GM18909 (cell line): ENCODE measurements at regions not wholly inside any gene's neighbourhood (a gene's known extent, or its start where the extent isn't known, plus 50 kb on each side); places are given as distances from the start of the nearest gene placed in this dataset.
"Not testable (repeated sequence)": the region's sequence is repeated elsewhere in the genome, so short reads cannot be mapped to it uniquely, and the experiment has no call there.

Experiments used
- ATAC-seq: cut with Tn5 transposase; IDR thresholded peaks from one replicate; pipeline ENCODE4 v1.9.1; 2021; ENCODE audit warnings: mild to moderate bottlenecking; ENCODE audit not compliant: unreplicated experiment, poor library complexity

DNA sequence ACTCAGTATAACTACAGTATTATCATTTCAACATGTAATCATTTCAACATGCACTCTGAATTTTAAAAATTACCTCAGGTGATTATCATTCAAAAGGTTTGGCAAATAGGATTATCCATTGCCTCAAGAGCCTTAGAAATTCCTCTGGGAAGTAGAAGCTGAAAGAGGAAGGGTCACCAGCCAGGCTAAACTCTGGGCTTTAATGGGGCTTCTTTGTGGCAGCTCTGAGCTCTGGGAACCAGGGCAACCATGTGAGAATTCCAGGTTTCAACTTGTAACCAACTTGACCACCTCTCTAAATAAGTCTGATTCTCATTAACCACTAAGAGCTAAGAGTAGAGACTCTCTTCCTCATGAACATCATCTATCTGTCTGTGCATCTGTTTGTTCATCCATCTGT, 117.2 kb upstream of the MED14 start:
- no peak for ATAC-seq

GRCh38 chrX:40853004-40853815, 117.9 kb upstream of the MED14 start:
- no peak for ATAC-seq

DNA sequence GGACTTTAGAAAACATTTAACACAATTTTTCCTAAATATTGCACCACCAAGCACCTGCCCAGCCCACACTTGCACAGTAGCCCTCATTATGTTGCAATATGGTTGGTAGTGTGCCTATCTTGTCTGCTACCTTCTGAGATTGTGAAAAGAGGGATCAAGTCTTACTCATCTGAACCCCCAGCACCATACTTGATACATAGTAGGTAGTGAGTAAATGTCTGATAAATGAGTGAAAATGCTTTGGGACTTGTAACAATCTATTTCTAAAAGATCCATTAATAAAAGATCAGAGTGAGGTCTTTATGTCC, 118.4 kb upstream of the MED14 start:
- no peak for ATAC-seq

DNA sequence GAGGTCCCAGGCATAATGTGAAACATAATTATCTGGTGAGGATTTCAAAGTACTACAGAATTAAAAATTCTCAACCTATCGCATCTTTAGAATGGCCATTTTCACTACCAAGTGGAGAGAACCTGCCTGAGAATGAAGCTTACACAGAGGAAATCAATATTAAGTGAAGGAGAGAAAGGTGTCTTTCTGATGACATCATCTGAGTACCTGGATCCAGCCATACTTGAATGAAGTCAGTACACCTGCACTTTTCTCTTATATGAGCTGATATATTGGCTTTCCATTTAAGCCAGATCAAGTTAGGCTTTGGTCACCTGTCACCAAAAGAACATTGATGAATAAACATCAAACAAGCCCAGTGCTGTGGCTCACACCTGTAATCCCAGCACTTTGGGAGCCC, 118.9 kb upstream of the MED14 start:
- ATAC-seq, result no peak

- no peak for ATAC-seq
Observed at GRCh38 chrX:40855411-40855810, 120.1 kb upstream of the MED14 start.

- no peak for ATAC-seq
Observed at GRCh38 chrX:40855932-40856515, 120.7 kb upstream of the MED14 start.

GRCh38 chrX:40861952-40862554, 126.7 kb upstream of the MED14 start:
- ATAC-seq, result not testable (repeated sequence)

- not testable (repeated sequence) for ATAC-seq
Observed at GRCh38 chrX:40863260-40863659, 127.9 kb upstream of the MED14 start.

- no peak for ATAC-seq
Observed at GRCh38 chrX:40863671-40864070, 128.3 kb upstream of the MED14 start.

GRCh38 chrX:40864972-40865371, 129.6 kb upstream of the MED14 start:
- no peak for ATAC-seq

DNA sequence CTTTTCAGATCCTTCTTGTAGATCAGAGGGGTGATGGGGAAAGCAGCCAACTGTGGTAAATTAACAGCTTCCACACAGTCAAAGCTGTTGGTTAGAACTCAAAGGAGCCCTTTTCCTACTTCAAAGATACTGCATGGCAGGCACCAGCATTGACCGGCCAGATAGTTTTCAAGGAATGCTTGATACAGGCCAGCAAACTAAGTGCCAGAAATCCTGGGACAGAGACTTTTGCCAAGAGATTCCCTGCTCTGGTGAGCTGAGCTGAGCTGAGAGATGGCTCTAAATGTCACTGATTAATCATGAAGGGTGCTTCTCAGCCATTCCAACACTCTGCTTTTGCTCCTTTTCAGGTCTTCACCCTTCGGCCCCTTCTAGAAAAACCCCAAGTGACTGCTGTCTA, 131.6 kb upstream of the MED14 start:
- no peak for ATAC-seq

DNA sequence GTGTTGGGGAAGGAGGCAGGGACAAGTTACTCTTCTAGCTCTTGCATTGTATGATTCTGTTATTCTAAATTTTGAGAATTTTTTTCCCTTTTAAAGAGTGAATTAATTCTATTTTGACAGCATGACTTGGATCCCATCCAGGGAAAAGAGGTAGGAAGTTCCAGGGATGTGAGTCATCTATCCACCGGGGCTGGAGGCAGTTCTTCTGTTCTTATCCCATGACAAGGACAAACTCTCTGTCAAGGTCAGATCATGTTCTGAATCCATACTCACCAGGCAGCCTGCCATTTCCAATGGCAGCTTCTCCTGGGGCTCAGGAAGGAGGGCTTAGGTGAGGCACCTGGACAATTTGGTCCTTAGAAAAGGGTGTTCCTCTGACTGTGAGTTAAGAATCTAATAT, 132.0 kb upstream of the MED14 start:
- ATAC-seq, result no peak

GRCh38 chrX:40868868-40869267, 133.5 kb upstream of the MED14 start:
- ATAC-seq, result no peak

DNA sequence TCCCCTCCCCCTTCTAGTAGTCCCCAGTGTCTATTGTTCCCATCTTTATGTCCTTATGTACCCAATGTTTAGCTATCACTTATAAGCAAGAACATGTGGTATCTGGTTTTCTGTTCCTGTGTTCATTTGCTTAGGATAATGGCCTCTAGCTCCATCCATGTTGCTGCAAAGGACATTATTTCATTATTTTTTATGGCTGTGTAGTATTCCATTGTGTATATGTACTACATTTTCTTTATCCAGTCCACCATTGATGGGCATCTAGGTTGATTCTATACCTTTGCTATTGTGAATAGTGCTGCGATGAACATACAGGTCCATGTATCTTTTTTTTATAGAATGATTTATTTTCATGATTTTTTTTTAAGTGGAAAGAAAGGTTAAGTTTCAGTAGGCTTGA, 135.6 kb upstream of the MED14 start:
- not testable (repeated sequence) for ATAC-seq

DNA sequence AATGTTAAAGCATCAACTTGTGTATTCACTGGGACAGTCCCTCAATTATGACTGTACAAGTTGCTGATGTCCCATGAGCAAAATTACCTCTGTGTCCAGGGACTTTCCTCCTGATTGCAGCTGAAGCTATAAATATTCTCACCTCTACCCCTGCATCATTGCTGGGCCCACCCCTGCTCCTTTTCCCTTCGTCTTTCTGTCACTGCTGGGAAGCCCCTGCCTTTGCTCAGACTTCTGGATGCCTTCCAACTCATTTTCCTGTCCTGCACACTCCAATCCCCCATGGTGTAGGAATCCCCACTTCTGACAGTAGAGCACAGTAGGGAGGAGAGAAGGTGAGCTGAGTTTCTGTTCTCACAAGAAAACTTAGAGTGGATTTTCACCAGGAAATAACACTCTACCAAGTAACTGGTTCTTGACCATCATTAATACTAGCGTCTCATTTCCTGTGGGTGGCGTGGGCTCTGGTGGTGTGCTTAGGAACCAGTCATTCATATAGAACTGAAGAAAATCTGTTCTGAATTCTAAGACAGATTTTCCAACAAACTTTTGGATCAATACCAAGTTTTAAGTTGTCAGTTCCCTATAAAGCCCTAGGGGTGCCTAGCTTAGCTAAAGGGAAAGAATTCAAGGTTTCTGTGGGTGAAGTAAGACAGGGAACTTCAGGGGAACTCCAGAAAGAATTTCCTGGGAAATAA, 136.2 kb upstream of the MED14 start:
- peak; percentile 72 for ATAC-seq

DNA sequence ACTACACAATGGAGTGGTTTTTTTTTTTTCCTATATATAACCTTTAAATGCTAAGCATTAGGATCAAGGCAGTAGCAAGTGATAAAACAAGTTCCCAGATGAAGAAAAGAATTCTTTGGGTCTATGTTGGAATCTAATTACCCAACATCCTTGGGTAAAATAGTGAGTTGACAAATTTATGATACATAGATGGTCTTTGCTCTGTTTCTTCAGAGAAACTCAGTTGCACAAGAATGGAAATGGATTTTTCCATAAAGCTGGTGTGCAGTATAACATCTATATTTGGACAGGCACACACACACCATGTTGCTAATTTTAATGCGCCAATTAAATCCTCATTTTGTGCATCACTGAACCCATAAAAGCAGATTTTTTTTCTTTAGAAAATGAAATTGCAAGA, 137.0 kb upstream of the MED14 start:
- no peak for ATAC-seq

DNA sequence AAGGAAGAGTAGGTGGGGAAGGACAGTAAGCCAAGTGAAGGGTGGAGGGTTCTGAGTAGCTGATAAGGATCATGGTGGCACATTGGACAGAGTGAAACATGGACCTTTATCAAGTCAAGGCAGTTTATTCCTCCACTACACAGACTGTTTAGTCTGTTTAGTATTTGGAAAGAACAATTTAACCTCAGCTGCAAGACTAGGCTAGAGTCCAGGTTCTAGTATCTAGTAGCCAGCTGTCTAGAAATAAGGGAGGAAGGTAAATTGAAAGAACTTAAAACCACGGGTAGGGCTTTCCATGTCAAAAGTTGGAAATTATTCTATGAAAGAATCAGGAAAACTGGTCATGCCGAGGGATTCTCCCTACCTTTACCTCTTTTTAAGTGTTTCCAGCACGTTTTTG, 140.1 kb upstream of the MED14 start:
- no peak for ATAC-seq

GRCh38 chrX:40877887-40878286, 142.5 kb upstream of the MED14 start:
- no peak for ATAC-seq

- ATAC-seq, result no peak
Observed at GRCh38 chrX:40878766-40879165, 143.4 kb upstream of the MED14 start.

- not testable (repeated sequence) for ATAC-seq
Observed at GRCh38 chrX:40879172-40879571, 143.8 kb upstream of the MED14 start.

GRCh38 chrX:40880712-40881111, 145.4 kb upstream of the MED14 start:
- ATAC-seq, result no peak
